ENCODE measurements at regions not wholly inside any gene's neighbourhood (a gene's known extent, or its start where the extent isn't known, plus 50 kb on each side); places are given as distances from the start of the nearest gene placed in this dataset.

DNA sequence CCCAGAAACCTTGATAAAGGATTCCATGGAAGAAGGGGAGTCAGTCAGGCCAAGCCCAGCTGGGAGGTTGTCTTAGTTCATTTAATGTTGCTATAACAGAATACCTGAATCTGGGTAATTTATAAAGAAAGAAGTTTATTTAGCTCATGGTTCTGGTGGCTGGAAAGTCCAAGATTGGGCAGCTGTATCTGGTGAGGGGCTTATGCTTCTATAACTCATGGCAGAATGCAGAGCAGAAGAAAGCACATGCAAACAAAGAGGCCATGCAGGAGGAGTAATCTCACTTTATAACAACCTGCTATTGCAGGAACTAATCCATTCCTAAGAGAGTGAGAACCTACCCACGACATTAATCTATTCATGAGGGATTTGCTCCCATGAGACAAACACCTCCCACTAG, 54.2 kb upstream of the ANKRD1 start:
- H3K27me3 ChIP-seq (ENCODE audit: control insufficient read depth in 3 of 3, insufficient read depth in 3 of 3, low read length in 3 of 3) = no peaks in the 10 kb centered on the region
- 44 to 61% (median 50%) methylated on average over 1 of the region's 1 CpG for WGBS, 3 donors
- peaks cover 2 to 7% of the 10 kb centered on the region in 2 donors for H3K9me3 ChIP-seq (ENCODE audit: control insufficient read depth in 2 of 2, insufficient read depth in 1 of 2, low read depth in 1 of 2, low read length in 1 of 2)
- FAIRE-seq = no peak
- no peaks in the 10 kb centered on the region for H3K4me1 ChIP-seq (ENCODE audit: control insufficient read depth in 3 of 3, insufficient read depth in 2 of 3, low read depth in 1 of 3, low read length in 2 of 3)
- H3K36me3 ChIP-seq (ENCODE audit: control insufficient read depth in 3 of 3, insufficient read depth in 2 of 3, low read depth in 1 of 3, low read length in 3 of 3) = no peaks in the 10 kb centered on the region
- H3K4me3 ChIP-seq (ENCODE audit: low read depth in 1 of 3, low read length in 3 of 3) = no peak overlapping the region
- no peak overlapping the region for H3K27ac ChIP-seq (ENCODE audit: low read depth in 1 of 3, low read length in 2 of 3)
- no peak for DNase-seq

DNA sequence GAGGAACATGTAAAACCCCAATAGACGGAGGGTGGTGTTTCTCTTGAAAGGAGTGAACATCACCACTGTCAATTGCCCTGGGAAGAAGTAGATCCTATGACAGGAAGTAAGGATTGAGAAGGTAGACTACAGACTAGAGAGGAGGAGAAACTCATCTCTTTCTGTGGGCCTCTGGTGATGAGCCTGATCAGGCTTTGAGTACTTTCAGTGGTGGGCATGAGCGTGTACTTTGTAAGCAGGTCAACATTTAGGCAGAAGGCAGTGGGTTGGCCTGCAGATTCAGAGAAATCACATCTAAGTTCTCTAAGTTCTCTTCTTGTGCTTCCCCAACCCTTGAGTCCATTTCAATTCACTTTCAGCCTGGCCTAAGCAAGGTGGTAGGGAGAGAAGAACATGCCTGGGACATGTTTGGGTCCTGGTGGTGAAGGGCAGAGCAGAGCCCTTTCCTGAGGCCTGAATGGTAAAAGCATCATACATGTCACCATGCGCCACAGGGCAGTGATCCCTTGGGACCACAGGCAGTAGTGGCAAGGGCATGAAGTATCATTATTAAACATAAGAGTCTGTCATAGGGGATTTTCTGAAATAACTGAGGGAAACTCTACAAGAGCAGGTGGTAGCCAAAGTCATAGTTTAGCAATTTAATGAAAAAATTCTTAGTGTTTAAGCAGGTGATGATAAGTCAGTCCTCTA, 56.4 kb upstream of the ANKRD1 start:
- Histone ChIP-seq H3K4me3 (ENCODE audit: low read depth in 1 of 3, low read length in 3 of 3) (no peak overlapping the region), H3K4me1 (ENCODE audit: control insufficient read depth in 3 of 3, insufficient read depth in 2 of 3, low read depth in 1 of 3, low read length in 2 of 3) (no peaks in the 10 kb centered on the region), H3K9me3 (ENCODE audit: control insufficient read depth in 2 of 2, insufficient read depth in 1 of 2, low read depth in 1 of 2, low read length in 1 of 2) (peaks cover 2 to 7% of the 10 kb centered on the region in 2 donors), H3K27me3 (ENCODE audit: control insufficient read depth in 3 of 3, insufficient read depth in 3 of 3, low read length in 3 of 3) (no peaks in the 10 kb centered on the region), H3K36me3 (ENCODE audit: control insufficient read depth in 3 of 3, insufficient read depth in 2 of 3, low read depth in 1 of 3, low read length in 3 of 3) (no peaks in the 10 kb centered on the region), H3K27ac (ENCODE audit: low read depth in 1 of 3, low read length in 2 of 3) (no peak overlapping the region)
- 88 to 95% (median 92%) methylated on average over 3 of the region's 3 CpGs for WGBS, 3 donors
- no peak for FAIRE-seq
- no peak for DNase-seq

DNA sequence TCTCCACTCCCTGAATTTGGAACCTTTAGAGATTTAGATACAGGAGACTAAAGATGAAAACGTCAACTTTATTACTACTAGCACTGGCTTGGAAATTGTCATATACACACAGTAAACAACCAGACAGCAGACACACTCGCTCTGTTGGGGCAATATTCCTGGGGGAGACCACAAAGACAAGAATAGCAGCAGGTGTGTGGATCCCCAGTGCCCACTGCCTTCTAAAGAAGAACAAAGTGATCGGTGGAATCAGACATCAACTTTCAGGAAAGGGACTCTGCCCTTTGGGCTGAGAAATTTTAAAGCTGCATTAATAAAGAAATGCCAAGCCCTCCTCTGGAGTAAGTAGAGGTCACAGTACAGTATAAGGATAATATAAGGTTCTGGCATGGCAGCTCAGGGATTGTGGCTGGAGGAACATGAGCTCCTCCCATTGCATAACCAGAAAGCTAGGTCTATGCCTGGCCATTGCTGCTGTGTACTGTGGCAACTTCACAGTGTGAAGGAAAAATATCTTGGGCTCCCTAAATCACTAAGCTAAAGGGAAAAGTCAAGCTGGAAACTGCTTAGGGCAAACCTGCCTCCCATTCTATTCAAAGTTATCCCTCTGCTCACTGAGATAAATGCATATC, 57.1 kb upstream of the ANKRD1 start:
- FAIRE-seq (no peak), DNase-seq (no peak)
- H3K27ac ChIP-seq (ENCODE audit: low read depth in 1 of 3, low read length in 2 of 3) = no peak overlapping the region
- no peaks in the 10 kb centered on the region for H3K27me3 ChIP-seq (ENCODE audit: control insufficient read depth in 3 of 3, insufficient read depth in 3 of 3, low read length in 3 of 3)
- H3K9me3 ChIP-seq (ENCODE audit: control insufficient read depth in 2 of 2, insufficient read depth in 1 of 2, low read depth in 1 of 2, low read length in 1 of 2) = peaks cover 2 to 7% of the 10 kb centered on the region in 2 donors
- 30 to 60% (median 35%) methylated on average over 3 of the region's 3 CpGs for WGBS, 3 donors
- no peaks in the 10 kb centered on the region for H3K4me1 ChIP-seq (ENCODE audit: control insufficient read depth in 3 of 3, insufficient read depth in 2 of 3, low read depth in 1 of 3, low read length in 2 of 3)
- H3K4me3 ChIP-seq (ENCODE audit: low read depth in 1 of 3, low read length in 3 of 3) = no peak overlapping the region
- no peaks in the 10 kb centered on the region for H3K36me3 ChIP-seq (ENCODE audit: control insufficient read depth in 3 of 3, insufficient read depth in 2 of 3, low read depth in 1 of 3, low read length in 3 of 3)

DNA sequence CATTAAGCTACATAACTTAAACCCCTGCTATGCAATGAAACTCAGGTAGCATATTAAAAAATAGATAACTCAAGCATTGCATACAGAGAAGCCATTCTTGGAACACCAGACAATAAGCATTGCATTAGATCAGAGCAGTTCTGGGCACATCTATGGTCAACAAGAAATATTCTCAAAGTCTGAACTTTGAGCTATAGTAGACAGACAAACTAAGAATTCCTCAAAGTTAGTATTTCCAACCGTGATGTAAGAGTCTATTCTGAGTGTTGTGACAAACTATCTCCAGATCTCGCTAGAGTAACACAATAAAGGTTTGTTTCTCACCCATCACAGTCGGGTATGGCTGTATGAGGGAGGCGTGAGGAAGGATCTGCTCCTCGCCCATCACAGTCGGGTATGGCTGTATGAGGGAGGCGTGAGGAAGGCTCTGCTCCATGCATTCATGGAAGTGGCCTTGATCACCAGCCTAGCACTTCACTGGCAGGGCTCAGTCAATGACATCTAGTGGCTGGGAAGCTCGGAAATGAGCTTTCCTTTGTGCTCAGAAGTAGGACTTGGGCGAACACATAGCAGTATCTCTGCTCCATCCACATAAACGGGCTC, 61.6 kb upstream of the ANKRD1 start:
- Histone ChIP-seq H3K4me1 (ENCODE audit: control insufficient read depth in 3 of 3, insufficient read depth in 2 of 3, low read depth in 1 of 3, low read length in 2 of 3) (no peaks in the 10 kb centered on the region), H3K9me3 (ENCODE audit: control insufficient read depth in 2 of 2, insufficient read depth in 1 of 2, low read depth in 1 of 2, low read length in 1 of 2) (no peaks in the 10 kb centered on the region), H3K4me3 (ENCODE audit: low read depth in 1 of 3, low read length in 3 of 3) (no peak overlapping the region), H3K27me3 (ENCODE audit: control insufficient read depth in 3 of 3, insufficient read depth in 3 of 3, low read length in 3 of 3) (no peaks in the 10 kb centered on the region), H3K36me3 (ENCODE audit: control insufficient read depth in 3 of 3, insufficient read depth in 2 of 3, low read depth in 1 of 3, low read length in 3 of 3) (no peaks in the 10 kb centered on the region), H3K27ac (ENCODE audit: low read depth in 1 of 3, low read length in 2 of 3) (no peak overlapping the region)
- no peak for FAIRE-seq
- no peak for DNase-seq
- whole genome bisulfite sequencing, 3 donors = 82 to 88% (median 84%) methylated on average over 10 of the region's 10 CpGs

DNA sequence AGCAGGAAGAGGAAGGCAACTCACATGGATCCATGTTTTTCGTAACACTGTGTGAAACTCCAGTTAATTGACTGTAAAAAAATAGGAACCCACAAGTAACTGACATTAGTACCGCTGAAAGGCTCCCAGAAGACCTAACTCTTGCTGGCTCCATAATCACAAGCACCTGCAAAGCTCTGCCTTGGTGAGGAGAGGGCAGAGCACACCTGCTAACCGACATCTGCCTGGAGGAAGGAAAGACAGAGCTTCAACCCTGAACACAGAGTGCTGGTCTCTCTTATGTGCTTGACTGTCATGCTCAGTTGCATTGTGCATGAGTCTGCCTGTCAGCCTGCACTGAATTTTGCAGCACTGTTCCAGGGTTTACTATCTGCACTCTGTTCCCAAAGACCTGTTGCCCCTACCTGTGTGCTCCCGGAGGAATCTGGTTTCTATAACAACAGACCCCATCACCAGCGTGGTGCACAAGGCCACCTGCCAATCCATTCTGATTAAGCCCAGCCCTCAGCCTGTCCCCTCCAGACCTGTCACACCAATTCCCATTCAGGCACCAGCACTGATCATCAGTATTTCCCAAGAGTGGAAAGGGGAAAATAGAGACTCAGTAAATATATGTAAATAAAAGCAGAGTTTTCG, 63.1 kb upstream of the ANKRD1 start:
- no peak for DNase-seq
- H3K4me1 ChIP-seq (ENCODE audit: control insufficient read depth in 3 of 3, insufficient read depth in 2 of 3, low read depth in 1 of 3, low read length in 2 of 3) = no peaks in the 10 kb centered on the region
- H3K9me3 ChIP-seq (ENCODE audit: control insufficient read depth in 2 of 2, insufficient read depth in 1 of 2, low read depth in 1 of 2, low read length in 1 of 2) = no peaks in the 10 kb centered on the region
- no peaks in the 10 kb centered on the region for H3K36me3 ChIP-seq (ENCODE audit: control insufficient read depth in 3 of 3, insufficient read depth in 2 of 3, low read depth in 1 of 3, low read length in 3 of 3)
- FAIRE-seq = no peak
- no peak overlapping the region for H3K4me3 ChIP-seq (ENCODE audit: low read depth in 1 of 3, low read length in 3 of 3)
- no peaks in the 10 kb centered on the region for H3K27me3 ChIP-seq (ENCODE audit: control insufficient read depth in 3 of 3, insufficient read depth in 3 of 3, low read length in 3 of 3)
- no peak overlapping the region for H3K27ac ChIP-seq (ENCODE audit: low read depth in 1 of 3, low read length in 2 of 3)
- 55 to 65% (median 57%) methylated on average over 6 of the region's 6 CpGs for WGBS, 3 donors

DNA sequence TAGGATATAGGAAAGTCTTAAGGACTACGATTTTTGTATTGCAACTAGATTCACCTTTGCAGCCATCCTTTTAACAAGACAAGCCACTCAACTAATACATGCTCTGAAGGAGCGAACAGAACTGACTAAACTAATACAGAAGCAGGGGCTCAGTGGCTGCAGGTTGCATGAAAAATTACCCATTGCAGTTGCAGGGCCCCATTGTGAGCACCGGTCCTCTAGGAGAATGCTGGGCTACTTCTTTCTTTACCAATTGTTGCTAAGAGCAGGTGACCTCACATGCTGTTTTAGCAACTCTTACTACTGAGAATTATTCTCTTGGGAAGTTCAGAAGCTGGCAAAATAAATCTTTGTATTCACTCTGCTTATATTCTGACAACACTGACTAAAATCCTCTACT, 64.0 kb upstream of the ANKRD1 start:
- DNase-seq (no peak), FAIRE-seq (no peak)
- H3K27me3 ChIP-seq (ENCODE audit: control insufficient read depth in 3 of 3, insufficient read depth in 3 of 3, low read length in 3 of 3) = no peaks in the 10 kb centered on the region
- no peaks in the 10 kb centered on the region for H3K4me1 ChIP-seq (ENCODE audit: control insufficient read depth in 3 of 3, insufficient read depth in 2 of 3, low read depth in 1 of 3, low read length in 2 of 3)
- H3K27ac ChIP-seq (ENCODE audit: low read depth in 1 of 3, low read length in 2 of 3) = no peak overlapping the region
- H3K9me3 ChIP-seq (ENCODE audit: control insufficient read depth in 2 of 2, insufficient read depth in 1 of 2, low read depth in 1 of 2, low read length in 1 of 2) = no peaks in the 10 kb centered on the region
- WGBS, 3 donors = 45 to 76% (median 70%) methylated on average over 3 of the region's 3 CpGs
- no peak overlapping the region for H3K4me3 ChIP-seq (ENCODE audit: low read depth in 1 of 3, low read length in 3 of 3)
- H3K36me3 ChIP-seq (ENCODE audit: control insufficient read depth in 3 of 3, insufficient read depth in 2 of 3, low read depth in 1 of 3, low read length in 3 of 3) = no peaks in the 10 kb centered on the region

DNA sequence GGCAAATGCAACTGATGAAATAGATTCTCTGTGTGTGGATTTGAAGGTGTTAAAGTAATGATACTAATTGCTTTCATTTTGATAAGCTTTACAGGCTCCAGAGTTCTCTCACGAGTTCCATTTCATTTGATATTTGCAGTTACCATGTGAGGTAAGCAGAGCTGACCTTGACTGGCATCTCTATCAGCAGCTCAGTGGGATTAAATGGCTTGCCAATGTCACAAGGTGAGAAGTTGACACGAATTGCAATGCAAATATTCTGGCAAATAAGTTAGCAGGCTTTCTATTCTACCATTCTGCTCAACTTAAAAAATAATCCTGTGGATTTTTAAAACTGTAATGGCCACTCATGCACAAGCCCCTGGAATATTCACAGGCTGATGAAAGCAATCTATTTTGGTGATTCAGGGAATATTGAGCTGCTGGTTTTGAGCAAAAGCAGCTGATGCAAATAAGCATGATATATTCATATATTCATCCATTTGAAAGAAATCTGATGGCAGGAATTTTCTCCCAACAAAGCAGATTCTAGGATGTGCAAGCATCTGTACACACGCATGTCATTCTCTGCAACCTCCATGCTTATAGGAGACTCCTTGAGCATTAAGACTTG, 64.5 kb upstream of the ANKRD1 start:
- Histone ChIP-seq H3K36me3 (ENCODE audit: control insufficient read depth in 3 of 3, insufficient read depth in 2 of 3, low read depth in 1 of 3, low read length in 3 of 3) (no peaks in the 10 kb centered on the region), H3K4me3 (ENCODE audit: low read depth in 1 of 3, low read length in 3 of 3) (no peak overlapping the region), H3K27me3 (ENCODE audit: control insufficient read depth in 3 of 3, insufficient read depth in 3 of 3, low read length in 3 of 3) (no peaks in the 10 kb centered on the region), H3K4me1 (ENCODE audit: control insufficient read depth in 3 of 3, insufficient read depth in 2 of 3, low read depth in 1 of 3, low read length in 2 of 3) (no peaks in the 10 kb centered on the region), H3K9me3 (ENCODE audit: control insufficient read depth in 2 of 2, insufficient read depth in 1 of 2, low read depth in 1 of 2, low read length in 1 of 2) (no peaks in the 10 kb centered on the region), H3K27ac (ENCODE audit: low read depth in 1 of 3, low read length in 2 of 3) (no peak overlapping the region)
- 32 to 44% (median 39%) methylated on average over 3 of the region's 3 CpGs for whole genome bisulfite sequencing, 3 donors
- DNase-seq (peak in 1 of 2 donors; percentile 55), FAIRE-seq (no peak)

DNA sequence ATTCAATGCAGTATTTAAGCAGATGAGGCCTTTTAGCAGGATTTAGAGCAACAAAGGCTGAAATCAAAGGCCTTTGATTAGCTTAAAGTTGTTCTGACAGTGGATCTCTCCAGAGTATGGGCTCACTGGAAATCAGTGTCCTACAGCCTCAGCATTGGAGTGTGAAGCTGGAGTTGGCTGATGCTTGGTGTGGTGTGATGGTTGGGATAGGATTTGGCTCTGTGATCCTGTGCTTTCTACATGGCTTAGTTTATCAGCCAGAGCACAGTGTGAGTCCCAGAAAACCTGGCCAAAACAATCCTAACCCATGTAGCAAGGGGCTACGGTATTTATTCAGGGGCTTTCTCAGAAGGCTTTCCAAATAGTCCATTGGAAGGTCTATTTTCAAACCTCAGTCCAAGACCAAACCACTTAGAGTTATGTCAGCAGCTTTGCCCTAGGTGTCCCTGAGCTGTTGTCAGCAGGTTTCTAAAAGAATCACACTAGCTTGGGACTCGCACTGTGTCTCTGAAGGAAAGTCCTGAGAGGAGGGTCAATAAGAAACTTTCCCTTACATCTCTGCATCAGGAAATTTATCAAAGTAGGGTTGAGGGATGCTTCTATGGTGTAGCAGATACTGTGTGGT, 65.4 kb upstream of the ANKRD1 start:
- H3K9me3 ChIP-seq (ENCODE audit: control insufficient read depth in 2 of 2, insufficient read depth in 1 of 2, low read depth in 1 of 2, low read length in 1 of 2) = no peaks in the 10 kb centered on the region
- H3K4me1 ChIP-seq (ENCODE audit: control insufficient read depth in 3 of 3, insufficient read depth in 2 of 3, low read depth in 1 of 3, low read length in 2 of 3) = no peaks in the 10 kb centered on the region
- DNase-seq = no peak
- 92 to 100% (median 94%) methylated on average over 2 of the region's 2 CpGs for WGBS, 3 donors
- H3K4me3 ChIP-seq (ENCODE audit: low read depth in 1 of 3, low read length in 3 of 3) = no peak overlapping the region
- H3K27ac ChIP-seq (ENCODE audit: low read depth in 1 of 3, low read length in 2 of 3) = no peak overlapping the region
- H3K36me3 ChIP-seq (ENCODE audit: control insufficient read depth in 3 of 3, insufficient read depth in 2 of 3, low read depth in 1 of 3, low read length in 3 of 3) = no peaks in the 10 kb centered on the region
- FAIRE-seq = no peak
- H3K27me3 ChIP-seq (ENCODE audit: control insufficient read depth in 3 of 3, insufficient read depth in 3 of 3, low read length in 3 of 3) = no peaks in the 10 kb centered on the region
